GM13976 (cell line): ENCODE measurements at regions not wholly inside any gene's neighbourhood (a gene's known extent, or its start where the extent isn't known, plus 50 kb on each side); places are given as distances from the start of the nearest gene placed in this dataset.
"Not testable (repeated sequence)": the region's sequence is repeated elsewhere in the genome, so short reads cannot be mapped to it uniquely, and the experiment has no call there.

Experiments
- DNase-seq: peaks from one replicate; pipeline ENCODE4 v3.0.0; 2012; ENCODE audit warnings: low spot score
- CTCF ChIP-seq: IDR thresholded peaks from 2 replicates; pipeline ENCODE4 v1.5.1; 2012; ENCODE audit warnings: borderline replicate concordance, mild to moderate bottlenecking; ENCODE audit not compliant: insufficient read depth; ENCODE audit errors: extremely low read depth, missing control alignments, control extremely low read depth
- in situ Hi-C: fragments of 300-500 bp; cut with MboI; formaldehyde crosslinking; loops from one replicate; pipeline ENCODE4 v1.12.0; 2022; ENCODE audit warnings: low sequenced_read_pairs, mixed read lengths, inconsistent platforms; ENCODE audit not compliant: unreplicated experiment

- TF ChIP-seq CTCF = no peak
- no peak for DNase-seq
- in situ Hi-C loops = no loop called here
Measured at GRCh38 chr3:69491975-69492374, 106.1 kb upstream of the FRMD4B start.

- in situ Hi-C loops = no loop called here
- no peak for DNase-seq
- TF ChIP-seq CTCF = no peak
Measured at GRCh38 chr3:69490971-69491370, 105.1 kb upstream of the FRMD4B start.

- DNase-seq = no peak
Measured at GRCh38 chr3:69490235-69490634, 104.3 kb upstream of the FRMD4B start.

GRCh38 chr3:69488026-69488425, 102.1 kb upstream of the FRMD4B start:
- no peak for DNase-seq
- TF ChIP-seq CTCF = no peak
- in situ Hi-C loops = no loop called here

More at GRCh38 chr3:69490235-69490634, 104.3 kb upstream of the FRMD4B start:
- in situ Hi-C loops = no loop called here
- TF ChIP-seq CTCF = no peak

- DNase-seq = no peak
Measured at GRCh38 chr3:69485489-69485888, 99.6 kb upstream of the FRMD4B start.

GRCh38 chr3:69484507-69485393, 98.9 kb upstream of the FRMD4B start:
- no peak for DNase-seq
- in situ Hi-C loops = no loop called here
- no peak for TF ChIP-seq CTCF

More at GRCh38 chr3:69485489-69485888, 99.6 kb upstream of the FRMD4B start:
- in situ Hi-C loops = no loop called here
- no peak for TF ChIP-seq CTCF

GRCh38 chr3:69483449-69483848, 97.6 kb upstream of the FRMD4B start:
- in situ Hi-C loops = no loop called here
- no peak for DNase-seq
- TF ChIP-seq CTCF = no peak

- DNase-seq, in situ Hi-C loops: not testable (repeated sequence)
Measured at GRCh38 chr3:69480986-69481385, 95.1 kb upstream of the FRMD4B start.
